DOHH2 (cell line): ENCODE measurements at regions not wholly inside any gene's neighbourhood (a gene's known extent, or its start where the extent isn't known, plus 50 kb on each side); places are given as distances from the start of the nearest gene placed in this dataset.

Source experiments
- EZH2phosphoT487 ChIP-seq: fragments of 200-600 bp; sonication (generic); IDR thresholded peaks from 2 replicates; pipeline ENCODE4 v1.6.1; 2017; ENCODE audit warnings: borderline replicate concordance, mild to moderate bottlenecking, antibody characterized with exemption, low read length, moderate library complexity, mixed read lengths
- TF ChIP-seq, protein P1 (sequence below): fragments of 200-600 bp; sonication (generic); IDR thresholded peaks from one replicate; pipeline ENCODE4 v1.5.1; 2014; ENCODE audit warnings: antibody characterized with exemption, mild to moderate bottlenecking, low read depth, low read length; ENCODE audit not compliant: poor library complexity, severe bottlenecking

- TF ChIP-seq, protein P1, sequence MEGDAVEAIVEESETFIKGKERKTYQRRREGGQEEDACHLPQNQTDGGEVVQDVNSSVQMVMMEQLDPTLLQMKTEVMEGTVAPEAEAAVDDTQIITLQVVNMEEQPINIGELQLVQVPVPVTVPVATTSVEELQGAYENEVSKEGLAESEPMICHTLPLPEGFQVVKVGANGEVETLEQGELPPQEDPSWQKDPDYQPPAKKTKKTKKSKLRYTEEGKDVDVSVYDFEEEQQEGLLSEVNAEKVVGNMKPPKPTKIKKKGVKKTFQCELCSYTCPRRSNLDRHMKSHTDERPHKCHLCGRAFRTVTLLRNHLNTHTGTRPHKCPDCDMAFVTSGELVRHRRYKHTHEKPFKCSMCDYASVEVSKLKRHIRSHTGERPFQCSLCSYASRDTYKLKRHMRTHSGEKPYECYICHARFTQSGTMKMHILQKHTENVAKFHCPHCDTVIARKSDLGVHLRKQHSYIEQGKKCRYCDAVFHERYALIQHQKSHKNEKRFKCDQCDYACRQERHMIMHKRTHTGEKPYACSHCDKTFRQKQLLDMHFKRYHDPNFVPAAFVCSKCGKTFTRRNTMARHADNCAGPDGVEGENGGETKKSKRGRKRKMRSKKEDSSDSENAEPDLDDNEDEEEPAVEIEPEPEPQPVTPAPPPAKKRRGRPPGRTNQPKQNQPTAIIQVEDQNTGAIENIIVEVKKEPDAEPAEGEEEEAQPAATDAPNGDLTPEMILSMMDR = no peak
- TF ChIP-seq EZH2phosphoT487 = no peak
Observed at GRCh38 chr1:55635856-55636255, 420.7 kb upstream of the USP24 start.
